Spleen (tissue), 7 donors: ENCODE measurements at regions not wholly inside any gene's neighbourhood (a gene's known extent, or its start where the extent isn't known, plus 50 kb on each side); places are given as distances from the start of the nearest gene placed in this dataset.

ENCODE experiments used
- CTCF ChIP-seq, 11 experiments: fragments of 200-600 bp in 7 of 11; fragments of 450-650 bp in 4 of 11; sonication (generic) in 4 of 11; IDR thresholded peaks in 8 of 11; conservative IDR thresholded peaks in 3 of 11; 1 replicate in 7 of 11; 2 replicates in 4 of 11; pipeline versions ENCODE4 v1.4.0 to v1.8.0; 2016 to 2021; ENCODE audit warnings: antibody characterized with exemption in 11 of 11, inconsistent platforms in 4 of 11, mild to moderate bottlenecking in 1 of 11
- POLR2A ChIP-seq, 3 donors: fragments of 450-650 bp; IDR thresholded peaks; one replicate each; pipeline ENCODE4 v1.5.1; 2017; ENCODE audit warnings: antibody characterized with exemption in 3 of 3, mild to moderate bottlenecking in 1 of 3
- donor health status: DM: no; HTN: no; CAD: no; lungs with moderate emphysema.
- donor health status: DM: no; HTN: no; CAD: no.
- donor health status: DM: no; HTN: no; CAD: no.

- TF ChIP-seq CTCF (IDR thresholded peaks at IDR 0.05 in 8 of 11, conservative IDR thresholded peaks at IDR 0.05 in 3 of 11) (no peak), POLR2A (IDR thresholded peaks at IDR 0.05) (no peak)
Observed at GRCh38 chr4:40693946-40694345, 55.8 kb upstream of the NSUN7 start.
